ENCODE measurements at regions not wholly inside any gene's neighbourhood (a gene's known extent, or its start where the extent isn't known, plus 50 kb on each side); places are given as distances from the start of the nearest gene placed in this dataset.
A peak's percentile ranks its signal among the peaks of the same experiment; 100 is the strongest.

GRCh38 chr7:46173476-46174195 lies 252.6 kb upstream of the IGFBP3 start:
- no peak for DNase-seq

- no peak for DNase-seq
These were observed 249.7 kb upstream of the IGFBP3 start for GRCh38 chr7:46170792-46171191.

GRCh38 chr7:46170021-46170420 lies 248.9 kb upstream of the IGFBP3 start:
- no peak for DNase-seq

GRCh38 chr7:46169384-46169755 lies 248.3 kb upstream of the IGFBP3 start:
- DNase-seq = no peak

GRCh38 chr7:46168671-46169383 lies 247.8 kb upstream of the IGFBP3 start:
- DNase-seq = no peak

GRCh38 chr7:46168231-46168630 lies 247.2 kb upstream of the IGFBP3 start:
- DNase-seq = no peak

GRCh38 chr7:46165276-46165675 lies 244.2 kb upstream of the IGFBP3 start:
- DNase-seq = no peak

GRCh38 chr7:46164629-46165028 lies 243.6 kb upstream of the IGFBP3 start:
- DNase-seq = no peak

GRCh38 chr7:46163246-46163645 lies 242.2 kb upstream of the IGFBP3 start:
- DNase-seq = no peak

GRCh38 chr7:46162609-46163008 lies 241.5 kb upstream of the IGFBP3 start:
- DNase-seq = no peak

- no peak for DNase-seq
These were observed 239.8 kb upstream of the IGFBP3 start for GRCh38 chr7:46160861-46161260.

- DNase-seq = no peak
These were observed 236.9 kb upstream of the IGFBP3 start for GRCh38 chr7:46157931-46158330.

- no peak for DNase-seq
These were observed 236.3 kb upstream of the IGFBP3 start for GRCh38 chr7:46157404-46157803.

GRCh38 chr7:46156853-46157252 lies 235.8 kb upstream of the IGFBP3 start:
- DNase-seq = no peak

- DNase-seq = peak; percentile 24
These were observed 235.0 kb upstream of the IGFBP3 start for GRCh38 chr7:46156086-46156485.

GRCh38 chr7:46155367-46155766 lies 234.3 kb upstream of the IGFBP3 start:
- no peak for DNase-seq

GRCh38 chr7:46153951-46154787 lies 233.1 kb upstream of the IGFBP3 start:
- no peak for DNase-seq

- DNase-seq = no peak
These were observed 232.5 kb upstream of the IGFBP3 start for GRCh38 chr7:46153583-46153950.

- DNase-seq = no peak
These were observed 231.6 kb upstream of the IGFBP3 start for GRCh38 chr7:46152696-46153095.

- no peak for DNase-seq
These were observed 229.6 kb upstream of the IGFBP3 start for GRCh38 chr7:46150721-46151120.

GRCh38 chr7:46150202-46150601 lies 229.1 kb upstream of the IGFBP3 start:
- DNase-seq = peak; percentile 36

- no peak for DNase-seq
These were observed 226.8 kb upstream of the IGFBP3 start for GRCh38 chr7:46147871-46148270.

GRCh38 chr7:46146454-46147255 lies 225.6 kb upstream of the IGFBP3 start:
- no peak for DNase-seq
